ENCODE measurements at regions not wholly inside any gene's neighbourhood (a gene's known extent, or its start where the extent isn't known, plus 50 kb on each side); places are given as distances from the start of the nearest gene placed in this dataset.

- no peak overlapping the region for H3K4me3 ChIP-seq (ENCODE audit: low read depth, low read length)
- TF ChIP-seq, protein P1, sequence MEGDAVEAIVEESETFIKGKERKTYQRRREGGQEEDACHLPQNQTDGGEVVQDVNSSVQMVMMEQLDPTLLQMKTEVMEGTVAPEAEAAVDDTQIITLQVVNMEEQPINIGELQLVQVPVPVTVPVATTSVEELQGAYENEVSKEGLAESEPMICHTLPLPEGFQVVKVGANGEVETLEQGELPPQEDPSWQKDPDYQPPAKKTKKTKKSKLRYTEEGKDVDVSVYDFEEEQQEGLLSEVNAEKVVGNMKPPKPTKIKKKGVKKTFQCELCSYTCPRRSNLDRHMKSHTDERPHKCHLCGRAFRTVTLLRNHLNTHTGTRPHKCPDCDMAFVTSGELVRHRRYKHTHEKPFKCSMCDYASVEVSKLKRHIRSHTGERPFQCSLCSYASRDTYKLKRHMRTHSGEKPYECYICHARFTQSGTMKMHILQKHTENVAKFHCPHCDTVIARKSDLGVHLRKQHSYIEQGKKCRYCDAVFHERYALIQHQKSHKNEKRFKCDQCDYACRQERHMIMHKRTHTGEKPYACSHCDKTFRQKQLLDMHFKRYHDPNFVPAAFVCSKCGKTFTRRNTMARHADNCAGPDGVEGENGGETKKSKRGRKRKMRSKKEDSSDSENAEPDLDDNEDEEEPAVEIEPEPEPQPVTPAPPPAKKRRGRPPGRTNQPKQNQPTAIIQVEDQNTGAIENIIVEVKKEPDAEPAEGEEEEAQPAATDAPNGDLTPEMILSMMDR (IDR thresholded peaks at IDR 0.05; ENCODE audit: low read depth, low read length): no peak
These were observed 99.4 kb upstream of the KLF13 start for GRCh38 chr15:31227235-31227634.

GRCh38 chr15:31228011-31228484 is 98.6 kb upstream of the KLF13 start:
- TF ChIP-seq, protein P1 (IDR thresholded peaks at IDR 0.05; ENCODE audit: low read depth, low read length): no peak
- no peak overlapping the region for H3K4me3 ChIP-seq (ENCODE audit: low read depth, low read length)

- TF ChIP-seq, protein P1 (IDR thresholded peaks at IDR 0.05; ENCODE audit: low read depth, low read length): no peak
- no peak overlapping the region for H3K4me3 ChIP-seq (ENCODE audit: low read depth, low read length)
These were observed 97.4 kb upstream of the KLF13 start for GRCh38 chr15:31228980-31229826.

- TF ChIP-seq, protein P1 (IDR thresholded peaks at IDR 0.05; ENCODE audit: low read depth, low read length): no peak
- no peak overlapping the region for H3K4me3 ChIP-seq (ENCODE audit: low read depth, low read length)
These were observed 95.8 kb upstream of the KLF13 start for GRCh38 chr15:31230630-31231485.

GRCh38 chr15:31234815-31235214 is 91.8 kb upstream of the KLF13 start:
- TF ChIP-seq, protein P1 (IDR thresholded peaks at IDR 0.05; ENCODE audit: low read depth, low read length): no peak

GRCh38 chr15:31235311-31236183 is 91.1 kb upstream of the KLF13 start:
- TF ChIP-seq, protein P1 (IDR thresholded peaks at IDR 0.05; ENCODE audit: low read depth, low read length): no peak
- no peak overlapping the region for H3K4me3 ChIP-seq (ENCODE audit: low read depth, low read length)

More at GRCh38 chr15:31234815-31235214, 91.8 kb upstream of the KLF13 start:
- H3K4me3 ChIP-seq (ENCODE audit: low read depth, low read length): no peak overlapping the region
